ENCODE measurements at regions not wholly inside any gene's neighbourhood (a gene's known extent, or its start where the extent isn't known, plus 50 kb on each side); places are given as distances from the start of the nearest gene placed in this dataset.

GRCh38 chr2:20559277-20559676 lies 91.6 kb downstream of the HS1BP3 start:
- in situ Hi-C loops (cut with HindIII; ENCODE audit: low sequenced_read_pairs), result no loop called here

GRCh38 chr2:20560011-20560410 lies 90.9 kb downstream of the HS1BP3 start:
- in situ Hi-C loops (cut with HindIII; ENCODE audit: low sequenced_read_pairs), result no loop called here

- in situ Hi-C loops (cut with HindIII; ENCODE audit: low sequenced_read_pairs), result no loop called here
Measured at GRCh38 chr2:20560891-20561636, 89.8 kb downstream of the HS1BP3 start.

- in situ Hi-C loops (cut with HindIII; ENCODE audit: low sequenced_read_pairs), result no loop called here
Measured at GRCh38 chr2:20561637-20562454, 89.1 kb downstream of the HS1BP3 start.

GRCh38 chr2:20562540-20563225 lies 88.2 kb downstream of the HS1BP3 start:
- in situ Hi-C loops (cut with HindIII; ENCODE audit: low sequenced_read_pairs), result no loop called here

- in situ Hi-C loops (cut with HindIII; ENCODE audit: low sequenced_read_pairs), result no loop called here
Measured at GRCh38 chr2:20563251-20563650, 87.6 kb downstream of the HS1BP3 start.

- in situ Hi-C loops (cut with HindIII; ENCODE audit: low sequenced_read_pairs), result no loop called here
Measured at GRCh38 chr2:20563833-20564232, 87.1 kb downstream of the HS1BP3 start.

- in situ Hi-C loops (cut with HindIII; ENCODE audit: low sequenced_read_pairs), result loop anchor here (5.0 kb wide), 1 partner anchor 72 kb away; no protein-coding TSS in a partner anchor
Measured at GRCh38 chr2:20565101-20565622, 85.7 kb downstream of the HS1BP3 start.

GRCh38 chr2:20565623-20566236 lies 85.2 kb downstream of the HS1BP3 start:
- in situ Hi-C loops (cut with HindIII; ENCODE audit: low sequenced_read_pairs), result loop anchor here (5.0 kb wide), 1 partner anchor 72 kb away; no protein-coding TSS in a partner anchor

GRCh38 chr2:20566331-20566730 lies 84.6 kb downstream of the HS1BP3 start:
- in situ Hi-C loops (cut with HindIII; ENCODE audit: low sequenced_read_pairs), result loop anchor here (5.0 kb wide), 1 partner anchor 71 kb away; no protein-coding TSS in a partner anchor

- in situ Hi-C loops (cut with HindIII; ENCODE audit: low sequenced_read_pairs), result loop anchor here (5.0 kb wide), 1 partner anchor 70 kb away; no protein-coding TSS in a partner anchor
Measured at GRCh38 chr2:20567159-20567925, 83.6 kb downstream of the HS1BP3 start.

All from endothelial cell of hepatic sinusoid (primary cell).